ENCODE measurements at regions not wholly inside any gene's neighbourhood (a gene's known extent, or its start where the extent isn't known, plus 50 kb on each side); places are given as distances from the start of the nearest gene placed in this dataset.
"Not testable (repeated sequence)": the region's sequence is repeated elsewhere in the genome, so short reads cannot be mapped to it uniquely, and the experiment has no call there.

GRCh38 chr2:209311948-209312347 is 111.9 kb upstream of the MAP2 start:
- no peak overlapping the region for H3K27ac ChIP-seq (ENCODE audit: low read depth in 1 of 2, low read length in 2 of 2)
- no peak overlapping the region for H3K4me2 ChIP-seq (replicated peaks; ENCODE audit: extremely low read depth, low read length, poor library complexity, severe bottlenecking)
- H3K9ac ChIP-seq (ENCODE audit: insufficient read depth, low read length, poor library complexity, severe bottlenecking), result no peak overlapping the region
- H3K9me3 Mint-ChIP-seq, result peaks cover 0 to 5% (median 0%) of the 10 kb centered on the region in 7 donors
- H3K36me3 Mint-ChIP-seq, result no peaks in the 10 kb centered on the region
- no peak overlapping the region for H3K27ac Mint-ChIP-seq
- no CpG with 5 or more reads among the region's 2 CpGs for WGBS (ENCODE audit: insufficient coverage)
- no peak overlapping the region for H3K4me3 ChIP-seq (replicated peaks in 1 of 3; ENCODE audit: low read depth in 2 of 3, low read length in 3 of 3)
- no peaks in the 10 kb centered on the region for H3K4me1 ChIP-seq (ENCODE audit: control insufficient read depth in 1 of 2, insufficient read depth in 2 of 2, low read length in 2 of 2)
- no peaks in the 10 kb centered on the region for H3K4me1 Mint-ChIP-seq
- H3K36me3 ChIP-seq (replicated peaks in 1 of 2; ENCODE audit: control insufficient read depth in 1 of 2, insufficient read depth in 2 of 2, low read length in 2 of 2), result no peaks in the 10 kb centered on the region
- H3K79me2 ChIP-seq (ENCODE audit: insufficient read depth, low read length), result no peaks in the 10 kb centered on the region
- no peak overlapping the region for H3K4me3 Mint-ChIP-seq
- H4K20me1 ChIP-seq (ENCODE audit: insufficient read depth, low read length), result no peaks in the 10 kb centered on the region
- H3K27me3 ChIP-seq (ENCODE audit: control insufficient read depth in 2 of 2, insufficient read depth in 2 of 2, low read length in 2 of 2), result no peaks in the 10 kb centered on the region
- no peak for DNase-seq
- H3K9me3 ChIP-seq (replicated peaks in 1 of 2; ENCODE audit: control insufficient read depth in 1 of 2, insufficient read depth in 1 of 2, low read length in 2 of 2), result peaks cover 0 to 4% of the 10 kb centered on the region in 2 donors
- no peak overlapping the region for H2AFZ ChIP-seq (ENCODE audit: insufficient read depth, low read depth, low read length, poor library complexity, severe bottlenecking)
- TF ChIP-seq, protein P1, sequence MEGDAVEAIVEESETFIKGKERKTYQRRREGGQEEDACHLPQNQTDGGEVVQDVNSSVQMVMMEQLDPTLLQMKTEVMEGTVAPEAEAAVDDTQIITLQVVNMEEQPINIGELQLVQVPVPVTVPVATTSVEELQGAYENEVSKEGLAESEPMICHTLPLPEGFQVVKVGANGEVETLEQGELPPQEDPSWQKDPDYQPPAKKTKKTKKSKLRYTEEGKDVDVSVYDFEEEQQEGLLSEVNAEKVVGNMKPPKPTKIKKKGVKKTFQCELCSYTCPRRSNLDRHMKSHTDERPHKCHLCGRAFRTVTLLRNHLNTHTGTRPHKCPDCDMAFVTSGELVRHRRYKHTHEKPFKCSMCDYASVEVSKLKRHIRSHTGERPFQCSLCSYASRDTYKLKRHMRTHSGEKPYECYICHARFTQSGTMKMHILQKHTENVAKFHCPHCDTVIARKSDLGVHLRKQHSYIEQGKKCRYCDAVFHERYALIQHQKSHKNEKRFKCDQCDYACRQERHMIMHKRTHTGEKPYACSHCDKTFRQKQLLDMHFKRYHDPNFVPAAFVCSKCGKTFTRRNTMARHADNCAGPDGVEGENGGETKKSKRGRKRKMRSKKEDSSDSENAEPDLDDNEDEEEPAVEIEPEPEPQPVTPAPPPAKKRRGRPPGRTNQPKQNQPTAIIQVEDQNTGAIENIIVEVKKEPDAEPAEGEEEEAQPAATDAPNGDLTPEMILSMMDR (IDR thresholded peaks at IDR 0.05), result no peak
- H3K27me3 Mint-ChIP-seq (ENCODE audit: low read depth in 3 of 3), result peaks cover 0 to 3% (median 2%) of the 10 kb centered on the region in 3 donors
- intact Hi-C loops (cut with micrococcal nuclease), result no loop called here

- H3K4me2 ChIP-seq (replicated peaks; ENCODE audit: extremely low read depth, low read length, poor library complexity, severe bottlenecking); H4K20me1 ChIP-seq (ENCODE audit: insufficient read depth, low read length); H3K4me3 ChIP-seq (replicated peaks in 1 of 3; ENCODE audit: low read depth in 2 of 3, low read length in 3 of 3); H3K4me3 Mint-ChIP-seq; H3K27ac ChIP-seq (ENCODE audit: low read depth in 1 of 2, low read length in 2 of 2); H3K9me3 ChIP-seq (replicated peaks in 1 of 2; ENCODE audit: control insufficient read depth in 1 of 2, insufficient read depth in 1 of 2, low read length in 2 of 2); H2AFZ ChIP-seq (ENCODE audit: insufficient read depth, low read depth, low read length, poor library complexity, severe bottlenecking); H3K4me1 Mint-ChIP-seq; H3K27ac Mint-ChIP-seq; H3K27me3 ChIP-seq (ENCODE audit: control insufficient read depth in 2 of 2, insufficient read depth in 2 of 2, low read length in 2 of 2); H3K4me1 ChIP-seq (ENCODE audit: control insufficient read depth in 1 of 2, insufficient read depth in 2 of 2, low read length in 2 of 2); H3K27me3 Mint-ChIP-seq (ENCODE audit: low read depth in 3 of 3); H3K9ac ChIP-seq (ENCODE audit: insufficient read depth, low read length, poor library complexity, severe bottlenecking); H3K36me3 Mint-ChIP-seq; H3K36me3 ChIP-seq (replicated peaks in 1 of 2; ENCODE audit: control insufficient read depth in 1 of 2, insufficient read depth in 2 of 2, low read length in 2 of 2); DNase-seq; H3K9me3 Mint-ChIP-seq; H3K79me2 ChIP-seq (ENCODE audit: insufficient read depth, low read length); intact Hi-C loops (cut with micrococcal nuclease): not testable (repeated sequence)
- 83% methylated on average over 1 of the region's 1 CpG for WGBS (ENCODE audit: insufficient coverage)
Observed at GRCh38 chr2:209312450-209312849, 111.4 kb upstream of the MAP2 start.
